Liver (tissue), 8 donors: ENCODE measurements at regions not wholly inside any gene's neighbourhood (a gene's known extent, or its start where the extent isn't known, plus 50 kb on each side); places are given as distances from the start of the nearest gene placed in this dataset.

ENCODE experiments used
- DNase-seq: peaks from one replicate; pipeline ENCODE4 v3.0.0-alpha.2; 2017; ENCODE audit warnings: low spot score
- H3K27ac ChIP-seq, 2 donors: one replicate each; pipeline ENCODE4 v1.7.0; 2013; ENCODE audit warnings: inconsistent platforms in 2 of 2, low read length in 2 of 2, control low read depth in 1 of 2, low read depth in 1 of 2, mild to moderate bottlenecking in 1 of 2
- H3K27me3 ChIP-seq, 4 donors: one replicate each; pipeline versions ENCODE4 v1.6.1 to v1.7.0; 2013; ENCODE audit warnings: low read length in 3 of 4, inconsistent platforms in 1 of 4, mild to moderate bottlenecking in 1 of 4, moderate library complexity in 1 of 4; ENCODE audit not compliant: control insufficient read depth in 4 of 4, insufficient read depth in 4 of 4
- H3K36me3 ChIP-seq, 4 donors: one replicate each; pipeline versions ENCODE4 v1.6.1 to v1.7.0; 2013; ENCODE audit warnings: low read length in 3 of 4, mild to moderate bottlenecking in 3 of 4, low read depth in 1 of 4, moderate library complexity in 1 of 4; ENCODE audit not compliant: control insufficient read depth in 4 of 4, insufficient read depth in 3 of 4
- H3K4me1 ChIP-seq, 4 donors: one replicate each; pipeline versions ENCODE4 v1.6.1 to v1.7.0; 2013; ENCODE audit warnings: low read length in 3 of 4, mild to moderate bottlenecking in 3 of 4, moderate library complexity in 1 of 4; ENCODE audit not compliant: control insufficient read depth in 4 of 4, insufficient read depth in 4 of 4
- H3K4me3 ChIP-seq, 3 donors: one replicate each; pipeline versions ENCODE4 v1.6.1 to v1.7.0; 2013; ENCODE audit warnings: low read length in 3 of 3, control low read depth in 1 of 3, low read depth in 1 of 3, mild to moderate bottlenecking in 1 of 3
- H3K9ac ChIP-seq, 2 donors: one replicate each; pipeline ENCODE4 v1.7.0; 2013; ENCODE audit warnings: low read length in 2 of 2, mild to moderate bottlenecking in 2 of 2, moderate library complexity in 2 of 2, control low read depth in 1 of 2, low read depth in 1 of 2
- H3K9me3 ChIP-seq, 4 donors: one replicate each; pipeline versions ENCODE4 v1.6.1 to v1.7.0; 2013; ENCODE audit warnings: low read length in 3 of 4; ENCODE audit not compliant: control insufficient read depth in 4 of 4
- EGR1 ChIP-seq, 2 donors: IDR thresholded peaks; 2 replicates each; pipeline ENCODE4 v1.6.1; 2016 to 2018; ENCODE audit warnings: antibody characterized with exemption in 2 of 2, low read depth in 2 of 2
- FOXA2 ChIP-seq: IDR thresholded peaks from 2 replicates; pipeline ENCODE4 v1.6.1; 2016; ENCODE audit warnings: antibody characterized with exemption
- GABPA ChIP-seq, 2 donors: IDR thresholded peaks in 1 of 2; conservative IDR thresholded peaks in 1 of 2; 2 replicates each; pipeline ENCODE4 v1.6.1; 2016; ENCODE audit warnings: antibody characterized with exemption in 2 of 2, mild to moderate bottlenecking in 1 of 2, moderate library complexity in 1 of 2
- HNF4A ChIP-seq, 2 donors: conservative IDR thresholded peaks; 2 replicates each; pipeline ENCODE4 v1.6.1; 2016; ENCODE audit warnings: antibody characterized with exemption in 2 of 2, mild to moderate bottlenecking in 2 of 2
- HNF4G ChIP-seq: IDR thresholded peaks from 2 replicates; pipeline ENCODE4 v1.6.1; 2016; ENCODE audit warnings: antibody characterized with exemption
- JUND ChIP-seq, 2 donors: IDR thresholded peaks; 2 replicates each; pipeline ENCODE4 v1.6.1; 2016; ENCODE audit warnings: antibody characterized with exemption in 2 of 2
- NR2F2 ChIP-seq: IDR thresholded peaks from 2 replicates; pipeline ENCODE4 v1.6.1; 2016; ENCODE audit warnings: antibody characterized with exemption
- RAD21 ChIP-seq, 2 donors: IDR thresholded peaks; 2 replicates each; pipeline ENCODE4 v1.6.1; 2016; ENCODE audit warnings: antibody characterized with exemption in 2 of 2, mild to moderate bottlenecking in 2 of 2
- RXRA ChIP-seq, 2 donors: IDR thresholded peaks; 2 replicates each; pipeline ENCODE4 v1.6.1; 2017 to 2018; ENCODE audit warnings: antibody characterized with exemption in 2 of 2, mild to moderate bottlenecking in 1 of 2
- SP1 ChIP-seq: IDR thresholded peaks from 2 replicates; pipeline ENCODE4 v1.6.1; 2018; ENCODE audit warnings: antibody characterized with exemption, mild to moderate bottlenecking
- TAF1 ChIP-seq: conservative IDR thresholded peaks from 2 replicates; pipeline ENCODE4 v1.6.1; 2016; ENCODE audit warnings: antibody characterized with exemption, mild to moderate bottlenecking
- WGBS: extraction: QIAGEN DNeasy Blood & Tissue Kit; methylation state at CpG from one replicate; pipeline ENCODE4 v1.1.7; 2013; 5-methylcytosine and 5-hydroxymethylcytosine counted together
- TF ChIP-seq, protein P1 (sequence below): IDR thresholded peaks from 2 replicates; pipeline ENCODE4 v1.6.1; 2016; ENCODE audit warnings: antibody characterized with exemption, mild to moderate bottlenecking
- TF ChIP-seq, protein P2 (sequence below): IDR thresholded peaks from 2 replicates; pipeline ENCODE4 v1.6.1; 2016; ENCODE audit warnings: antibody characterized with exemption
- TF ChIP-seq, protein P3 (sequence below): IDR thresholded peaks from 2 replicates; pipeline ENCODE4 v1.6.1; 2016; ENCODE audit warnings: antibody characterized with exemption
- TF ChIP-seq, protein P4 (sequence below): fragments of 150-350 bp; IDR thresholded peaks from 2 replicates; pipeline ENCODE4 v1.5.1; 2017; ENCODE audit warnings: improper control_type of control experiment, low read depth, low read length; ENCODE audit not compliant: missing input control
- donor health status: healthy.
- donor health status: healthy.
- donor health status: healthy.
- donor health status: healthy.
- donor health status: healthy.

DNA sequence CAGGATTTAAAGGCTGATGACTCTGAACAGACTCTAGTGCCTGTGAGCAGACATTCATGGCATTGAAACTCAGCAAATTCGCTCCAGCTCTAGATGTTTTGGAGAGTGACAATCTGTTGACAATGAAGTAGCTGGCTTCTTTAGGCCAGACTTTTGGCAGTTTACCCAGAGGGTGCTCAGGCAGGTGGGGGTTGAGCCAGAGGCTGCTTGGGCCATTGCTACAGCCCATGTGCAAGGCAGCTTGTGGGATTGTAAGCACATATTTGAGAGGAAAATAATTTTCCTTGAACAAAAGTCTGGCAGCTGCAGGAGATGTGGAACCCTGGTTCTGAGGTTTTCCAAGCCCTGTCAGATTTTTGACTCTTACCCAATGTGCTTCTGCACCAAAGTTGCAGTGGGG lies 311.6 kb downstream of the CDC5L start:
- no peak overlapping the region for H3K4me3 ChIP-seq
- DNase-seq: peak; percentile 4
- 85% methylated on average over 1 of the region's 1 CpG for WGBS
- no peaks in the 10 kb centered on the region for H3K36me3 ChIP-seq
- no peaks in the 10 kb centered on the region for H3K27me3 ChIP-seq
- no peak for TF ChIP-seq NR2F2
- H3K9ac ChIP-seq: no peak overlapping the region
- H3K4me1 ChIP-seq: no peaks in the 10 kb centered on the region
- H3K27ac ChIP-seq: no peak overlapping the region
- H3K9me3 ChIP-seq: no peaks in the 10 kb centered on the region

DNA sequence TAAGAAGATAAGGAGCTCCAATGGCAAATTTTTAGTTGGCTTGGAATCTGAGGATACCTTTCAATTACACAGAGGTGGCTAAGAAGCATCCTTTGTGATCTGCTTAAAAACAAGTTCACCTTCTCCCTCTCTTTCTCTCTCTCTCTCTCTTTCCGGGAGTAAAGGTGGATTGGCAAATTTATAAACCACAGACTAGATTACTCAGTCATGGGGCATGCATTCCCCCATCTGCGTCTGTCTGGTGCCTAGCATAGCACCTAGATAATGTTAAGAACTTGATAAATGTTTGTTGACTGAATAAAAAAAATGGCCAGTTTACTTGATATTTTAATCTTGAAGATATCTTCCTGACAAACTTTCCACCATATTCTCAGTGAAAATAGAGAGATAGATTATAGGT lies 312.3 kb downstream of the CDC5L start:
- Histone ChIP-seq H3K27ac (no peak overlapping the region), H3K9ac (no peak overlapping the region), H3K4me1 (no peaks in the 10 kb centered on the region), H3K27me3 (no peaks in the 10 kb centered on the region), H3K36me3 (no peaks in the 10 kb centered on the region), H3K9me3 (no peaks in the 10 kb centered on the region), H3K4me3 (no peak overlapping the region)
- no peak for DNase-seq
- TF ChIP-seq EGR1 (IDR thresholded peaks at IDR 0.05; ENCODE audit: low read depth in 2 of 2) (no peak), SP1 (no peak), FOXA2 (no peak), RAD21 (IDR thresholded peaks at IDR 0.05) (no peak), JUND (IDR thresholded peaks at IDR 0.05) (no peak), TAF1 (no peak), RXRA (IDR thresholded peaks at IDR 0.05) (no peak), GABPA (IDR thresholded peaks at IDR 0.05 in 1 of 2, conservative IDR thresholded peaks at IDR 0.05 in 1 of 2) (no peak), HNF4G (no peak), NR2F2 (no peak), HNF4A (conservative IDR thresholded peaks at IDR 0.05) (no peak)
- TF ChIP-seq, protein P1, sequence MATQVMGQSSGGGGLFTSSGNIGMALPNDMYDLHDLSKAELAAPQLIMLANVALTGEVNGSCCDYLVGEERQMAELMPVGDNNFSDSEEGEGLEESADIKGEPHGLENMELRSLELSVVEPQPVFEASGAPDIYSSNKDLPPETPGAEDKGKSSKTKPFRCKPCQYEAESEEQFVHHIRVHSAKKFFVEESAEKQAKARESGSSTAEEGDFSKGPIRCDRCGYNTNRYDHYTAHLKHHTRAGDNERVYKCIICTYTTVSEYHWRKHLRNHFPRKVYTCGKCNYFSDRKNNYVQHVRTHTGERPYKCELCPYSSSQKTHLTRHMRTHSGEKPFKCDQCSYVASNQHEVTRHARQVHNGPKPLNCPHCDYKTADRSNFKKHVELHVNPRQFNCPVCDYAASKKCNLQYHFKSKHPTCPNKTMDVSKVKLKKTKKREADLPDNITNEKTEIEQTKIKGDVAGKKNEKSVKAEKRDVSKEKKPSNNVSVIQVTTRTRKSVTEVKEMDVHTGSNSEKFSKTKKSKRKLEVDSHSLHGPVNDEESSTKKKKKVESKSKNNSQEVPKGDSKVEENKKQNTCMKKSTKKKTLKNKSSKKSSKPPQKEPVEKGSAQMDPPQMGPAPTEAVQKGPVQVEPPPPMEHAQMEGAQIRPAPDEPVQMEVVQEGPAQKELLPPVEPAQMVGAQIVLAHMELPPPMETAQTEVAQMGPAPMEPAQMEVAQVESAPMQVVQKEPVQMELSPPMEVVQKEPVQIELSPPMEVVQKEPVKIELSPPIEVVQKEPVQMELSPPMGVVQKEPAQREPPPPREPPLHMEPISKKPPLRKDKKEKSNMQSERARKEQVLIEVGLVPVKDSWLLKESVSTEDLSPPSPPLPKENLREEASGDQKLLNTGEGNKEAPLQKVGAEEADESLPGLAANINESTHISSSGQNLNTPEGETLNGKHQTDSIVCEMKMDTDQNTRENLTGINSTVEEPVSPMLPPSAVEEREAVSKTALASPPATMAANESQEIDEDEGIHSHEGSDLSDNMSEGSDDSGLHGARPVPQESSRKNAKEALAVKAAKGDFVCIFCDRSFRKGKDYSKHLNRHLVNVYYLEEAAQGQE: no peak
- TF ChIP-seq, protein P2, sequence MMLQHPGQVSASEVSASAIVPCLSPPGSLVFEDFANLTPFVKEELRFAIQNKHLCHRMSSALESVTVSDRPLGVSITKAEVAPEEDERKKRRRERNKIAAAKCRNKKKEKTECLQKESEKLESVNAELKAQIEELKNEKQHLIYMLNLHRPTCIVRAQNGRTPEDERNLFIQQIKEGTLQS: no peak
- TF ChIP-seq, protein P3, sequence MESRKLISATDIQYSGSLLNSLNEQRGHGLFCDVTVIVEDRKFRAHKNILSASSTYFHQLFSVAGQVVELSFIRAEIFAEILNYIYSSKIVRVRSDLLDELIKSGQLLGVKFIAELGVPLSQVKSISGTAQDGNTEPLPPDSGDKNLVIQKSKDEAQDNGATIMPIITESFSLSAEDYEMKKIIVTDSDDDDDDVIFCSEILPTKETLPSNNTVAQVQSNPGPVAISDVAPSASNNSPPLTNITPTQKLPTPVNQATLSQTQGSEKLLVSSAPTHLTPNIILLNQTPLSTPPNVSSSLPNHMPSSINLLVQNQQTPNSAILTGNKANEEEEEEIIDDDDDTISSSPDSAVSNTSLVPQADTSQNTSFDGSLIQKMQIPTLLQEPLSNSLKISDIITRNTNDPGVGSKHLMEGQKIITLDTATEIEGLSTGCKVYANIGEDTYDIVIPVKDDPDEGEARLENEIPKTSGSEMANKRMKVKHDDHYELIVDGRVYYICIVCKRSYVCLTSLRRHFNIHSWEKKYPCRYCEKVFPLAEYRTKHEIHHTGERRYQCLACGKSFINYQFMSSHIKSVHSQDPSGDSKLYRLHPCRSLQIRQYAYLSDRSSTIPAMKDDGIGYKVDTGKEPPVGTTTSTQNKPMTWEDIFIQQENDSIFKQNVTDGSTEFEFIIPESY: no peak
- TF ChIP-seq, protein P4, sequence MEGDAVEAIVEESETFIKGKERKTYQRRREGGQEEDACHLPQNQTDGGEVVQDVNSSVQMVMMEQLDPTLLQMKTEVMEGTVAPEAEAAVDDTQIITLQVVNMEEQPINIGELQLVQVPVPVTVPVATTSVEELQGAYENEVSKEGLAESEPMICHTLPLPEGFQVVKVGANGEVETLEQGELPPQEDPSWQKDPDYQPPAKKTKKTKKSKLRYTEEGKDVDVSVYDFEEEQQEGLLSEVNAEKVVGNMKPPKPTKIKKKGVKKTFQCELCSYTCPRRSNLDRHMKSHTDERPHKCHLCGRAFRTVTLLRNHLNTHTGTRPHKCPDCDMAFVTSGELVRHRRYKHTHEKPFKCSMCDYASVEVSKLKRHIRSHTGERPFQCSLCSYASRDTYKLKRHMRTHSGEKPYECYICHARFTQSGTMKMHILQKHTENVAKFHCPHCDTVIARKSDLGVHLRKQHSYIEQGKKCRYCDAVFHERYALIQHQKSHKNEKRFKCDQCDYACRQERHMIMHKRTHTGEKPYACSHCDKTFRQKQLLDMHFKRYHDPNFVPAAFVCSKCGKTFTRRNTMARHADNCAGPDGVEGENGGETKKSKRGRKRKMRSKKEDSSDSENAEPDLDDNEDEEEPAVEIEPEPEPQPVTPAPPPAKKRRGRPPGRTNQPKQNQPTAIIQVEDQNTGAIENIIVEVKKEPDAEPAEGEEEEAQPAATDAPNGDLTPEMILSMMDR: no peak
- WGBS: 82% methylated on average over 2 of the region's 2 CpGs
